ENCODE measurements at regions not wholly inside any gene's neighbourhood (a gene's known extent, or its start where the extent isn't known, plus 50 kb on each side); places are given as distances from the start of the nearest gene placed in this dataset.

- Histone ChIP-seq H3K27me3 (no peaks in the 10 kb centered on the region), H3K9me3 (no peaks in the 10 kb centered on the region), H3K4me3 (no peak overlapping the region), H3K36me3 (no peaks in the 10 kb centered on the region), H3K27ac (no peak overlapping the region), H3K4me1 (peaks cover 0 to 11% (median 6%) of the 10 kb centered on the region in 4 donors)
- 81 to 92% methylated on average over 1 of the region's 1 CpG for WGBS, 2 donors
- DNase-seq: no peak
- TF ChIP-seq EP300 (IDR thresholded peaks at IDR 0.05) (no peak), POLR2A (IDR thresholded peaks at IDR 0.05) (no peak), CTCF (IDR thresholded peaks at IDR 0.05) (no peak), POLR2AphosphoS5 (IDR thresholded peaks at IDR 0.05) (no peak)
- intact Hi-C loops (cut with DNase I): no loop called here
Measured at GRCh38 chr7:18206331-18206730, 178.7 kb upstream of the PRPS1L1 start.

GRCh38 chr7:18208921-18209320, 181.3 kb upstream of the PRPS1L1 start:
- Histone ChIP-seq H3K27me3 (no peaks in the 10 kb centered on the region), H3K36me3 (no peaks in the 10 kb centered on the region), H3K9me3 (no peaks in the 10 kb centered on the region), H3K27ac (no peak overlapping the region), H3K4me1 (peaks cover 0 to 14% (median 12%) of the 10 kb centered on the region in 4 donors), H3K4me3 (no peak overlapping the region)
- no peak for DNase-seq
- TF ChIP-seq EP300 (IDR thresholded peaks at IDR 0.05) (no peak), POLR2A (IDR thresholded peaks at IDR 0.05) (no peak), POLR2AphosphoS5 (IDR thresholded peaks at IDR 0.05) (no peak), CTCF (IDR thresholded peaks at IDR 0.05) (no peak)
- intact Hi-C loops (cut with DNase I): no loop called here
- WGBS, 2 donors: 61 to 90% methylated on average over 1 of the region's 1 CpG

- Histone ChIP-seq H3K27ac (no peak overlapping the region), H3K27me3 (no peaks in the 10 kb centered on the region), H3K4me3 (no peak overlapping the region), H3K36me3 (no peaks in the 10 kb centered on the region), H3K9me3 (no peaks in the 10 kb centered on the region), H3K4me1 (peaks cover 0 to 23% (median 12%) of the 10 kb centered on the region in 4 donors)
- intact Hi-C loops (cut with DNase I): no loop called here
- no peak for TF ChIP-seq EP300 (IDR thresholded peaks at IDR 0.05)
- TF ChIP-seq CTCF (IDR thresholded peaks at IDR 0.05): no peak
- TF ChIP-seq POLR2AphosphoS5 (IDR thresholded peaks at IDR 0.05): no peak
- no peak for TF ChIP-seq POLR2A (IDR thresholded peaks at IDR 0.05)
- no peak for DNase-seq
- WGBS, 2 donors: 84 to 93% methylated on average over 2 of the region's 2 CpGs
Measured at GRCh38 chr7:18210377-18210776, 182.7 kb upstream of the PRPS1L1 start.

DNA sequence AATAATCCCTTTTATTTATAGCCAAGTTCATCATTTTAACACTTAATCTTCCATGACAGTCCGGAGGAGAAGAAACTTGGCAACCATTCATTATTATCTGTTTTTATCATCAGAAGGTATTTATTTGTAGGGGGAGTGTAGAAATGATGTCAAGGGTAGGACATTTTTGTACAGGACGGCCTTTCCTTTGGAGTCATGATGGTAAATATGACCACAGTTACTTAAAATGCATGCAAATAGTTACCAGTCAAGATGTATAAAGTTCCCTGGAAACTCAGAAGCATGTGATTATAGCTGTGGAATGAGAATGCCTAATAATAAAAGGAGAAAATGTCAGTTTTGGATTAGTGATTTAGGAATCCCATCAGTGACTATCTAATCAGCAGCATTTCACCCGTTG, 183.1 kb upstream of the PRPS1L1 start:
- Histone ChIP-seq H3K27me3 (no peaks in the 10 kb centered on the region), H3K4me1 (peaks cover 0 to 23% (median 12%) of the 10 kb centered on the region in 4 donors), H3K4me3 (no peak overlapping the region), H3K36me3 (no peaks in the 10 kb centered on the region), H3K27ac (no peak overlapping the region), H3K9me3 (no peaks in the 10 kb centered on the region)
- no peak for TF ChIP-seq EP300 (IDR thresholded peaks at IDR 0.05)
- TF ChIP-seq POLR2AphosphoS5 (IDR thresholded peaks at IDR 0.05): no peak
- TF ChIP-seq CTCF (IDR thresholded peaks at IDR 0.05): no peak
- no peak for TF ChIP-seq POLR2A (IDR thresholded peaks at IDR 0.05)
- DNase-seq: no peak
- WGBS, 2 donors: 86 to 95% methylated on average over 3 of the region's 3 CpGs
- intact Hi-C loops (cut with DNase I): no loop called here

DNA sequence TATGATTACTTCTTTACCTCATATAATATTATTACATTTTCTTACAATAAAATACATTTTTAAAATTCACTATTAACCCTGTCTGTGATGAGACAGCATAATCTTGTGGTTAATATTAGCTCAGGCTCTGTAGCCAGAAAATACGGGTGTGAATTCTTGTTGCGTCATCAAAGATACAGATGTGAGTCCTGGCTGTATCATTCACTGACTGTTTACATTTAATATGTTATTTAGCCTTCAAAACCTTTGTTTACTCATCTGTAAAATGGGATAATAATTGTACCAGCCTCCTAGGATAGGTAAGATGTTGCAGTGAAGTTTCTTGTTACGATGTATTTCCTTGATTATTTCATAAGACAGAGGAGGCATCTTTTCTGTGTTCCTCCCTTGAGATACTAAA, 184.7 kb upstream of the PRPS1L1 start:
- 77 to 85% methylated on average over 3 of the region's 3 CpGs for WGBS, 2 donors
- Histone ChIP-seq H3K27me3 (no peaks in the 10 kb centered on the region), H3K36me3 (no peaks in the 10 kb centered on the region), H3K9me3 (no peaks in the 10 kb centered on the region), H3K27ac (peak overlapping the region in 2 of 4 donors; percentile 7 to 44), H3K4me1 (peaks cover 0 to 19% (median 12%) of the 10 kb centered on the region in 4 donors), H3K4me3 (no peak overlapping the region)
- intact Hi-C loops (cut with DNase I): no loop called here
- no peak for DNase-seq
- TF ChIP-seq POLR2A (IDR thresholded peaks at IDR 0.05) (no peak), POLR2AphosphoS5 (IDR thresholded peaks at IDR 0.05) (no peak), CTCF (IDR thresholded peaks at IDR 0.05) (no peak), EP300 (IDR thresholded peaks at IDR 0.05) (no peak)
